NCI-H2081 (cell line): ENCODE measurements at regions not wholly inside any gene's neighbourhood (a gene's known extent, or its start where the extent isn't known, plus 50 kb on each side); places are given as distances from the start of the nearest gene placed in this dataset.
A peak's percentile ranks its signal among the peaks of the same experiment; 100 is the strongest.

Experiments used
- DNase-seq, 2 experiments: peaks; one replicate each; lab custom pipeline; 2025; lab: John Stamatoyannopoulos, UW

GRCh38 chr6:74091794-74092157 lies 395.8 kb downstream of the CD109 start:
- DNase-seq, result no peak

- peak; percentile 34 for DNase-seq
Observed at GRCh38 chr6:74091136-74091793, 395.3 kb downstream of the CD109 start.

- no peak for DNase-seq
Observed at GRCh38 chr6:74087899-74088298, 391.9 kb downstream of the CD109 start.

GRCh38 chr6:74075896-74076295 lies 379.9 kb downstream of the CD109 start:
- no peak for DNase-seq

- DNase-seq, result no peak
Observed at GRCh38 chr6:74075323-74075722, 379.3 kb downstream of the CD109 start.

GRCh38 chr6:74074645-74075044 lies 378.6 kb downstream of the CD109 start:
- DNase-seq, result no peak

GRCh38 chr6:74073999-74074398 lies 378.0 kb downstream of the CD109 start:
- no peak for DNase-seq

- no peak for DNase-seq
Observed at GRCh38 chr6:74073429-74073828, 377.4 kb downstream of the CD109 start.

- DNase-seq, result no peak
Observed at GRCh38 chr6:74071214-74071613, 375.2 kb downstream of the CD109 start.

GRCh38 chr6:74070711-74071110 lies 374.7 kb downstream of the CD109 start:
- DNase-seq, result no peak

- DNase-seq, result no peak
Observed at GRCh38 chr6:74070091-74070490, 374.1 kb downstream of the CD109 start.

GRCh38 chr6:74069089-74069581 lies 373.1 kb downstream of the CD109 start:
- DNase-seq, result no peak

- DNase-seq, result no peak
Observed at GRCh38 chr6:74066168-74066871, 370.3 kb downstream of the CD109 start.

GRCh38 chr6:74065705-74066104 lies 369.7 kb downstream of the CD109 start:
- DNase-seq, result no peak

- no peak for DNase-seq
Observed at GRCh38 chr6:74063391-74063790, 367.4 kb downstream of the CD109 start.

GRCh38 chr6:74061201-74061600 lies 365.2 kb downstream of the CD109 start:
- DNase-seq, result no peak

- DNase-seq, result no peak
Observed at GRCh38 chr6:74060354-74060753, 364.4 kb downstream of the CD109 start.

GRCh38 chr6:74058606-74059005 lies 362.6 kb downstream of the CD109 start:
- no peak for DNase-seq

- DNase-seq, result no peak
Observed at GRCh38 chr6:74057326-74057725, 361.3 kb downstream of the CD109 start.

- no peak for DNase-seq
Observed at GRCh38 chr6:74054190-74054589, 358.2 kb downstream of the CD109 start.

- DNase-seq, result no peak
Observed at GRCh38 chr6:74050921-74051320, 354.9 kb downstream of the CD109 start.

GRCh38 chr6:74048387-74048786 lies 352.4 kb downstream of the CD109 start:
- no peak for DNase-seq

- no peak for DNase-seq
Observed at GRCh38 chr6:74044417-74045096, 348.6 kb downstream of the CD109 start.
